Fibroblast of the aortic adventitia (primary cell): ENCODE measurements at regions not wholly inside any gene's neighbourhood (a gene's known extent, or its start where the extent isn't known, plus 50 kb on each side); places are given as distances from the start of the nearest gene placed in this dataset.

Experiments
- DNase-seq: peaks from one replicate; pipeline ENCODE4 v3.0.0-alpha.2; 2010; ENCODE audit warnings: low read depth
- H3K4me3 ChIP-seq: 2 replicates; pipeline ENCODE4 v1.5.1; 2011; ENCODE audit warnings: low read depth, mild to moderate bottlenecking, control low read depth, low read length, moderate library complexity
- TF ChIP-seq, protein P1 (sequence below): IDR thresholded peaks from 2 replicates; pipeline ENCODE4 v1.5.1; 2011; ENCODE audit warnings: mild to moderate bottlenecking, low read length, control low read depth, inconsistent platforms; ENCODE audit not compliant: insufficient read depth

DNA sequence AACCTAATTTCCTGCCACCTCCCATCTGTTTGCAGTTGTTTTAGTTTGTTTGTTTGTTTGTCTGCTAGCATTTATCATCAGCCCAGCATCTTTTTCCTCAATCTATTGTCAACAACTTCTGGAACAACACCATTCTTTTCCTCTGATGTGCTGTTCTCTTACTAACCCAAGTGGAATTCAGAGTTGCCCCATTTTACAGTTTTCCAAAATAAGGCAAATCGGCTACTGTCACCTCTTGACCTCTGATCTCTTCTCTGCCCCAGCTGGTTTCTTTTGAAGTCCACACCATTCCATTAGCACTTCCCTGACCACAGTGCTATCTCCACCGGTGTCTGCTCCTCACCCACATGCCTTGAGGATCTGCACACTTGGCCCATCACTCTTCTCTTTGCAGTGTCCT is 102.4 kb downstream of the EFNB2 start:
- DNase-seq = no peak
- no peak overlapping the region for H3K4me3 ChIP-seq
- TF ChIP-seq, protein P1, sequence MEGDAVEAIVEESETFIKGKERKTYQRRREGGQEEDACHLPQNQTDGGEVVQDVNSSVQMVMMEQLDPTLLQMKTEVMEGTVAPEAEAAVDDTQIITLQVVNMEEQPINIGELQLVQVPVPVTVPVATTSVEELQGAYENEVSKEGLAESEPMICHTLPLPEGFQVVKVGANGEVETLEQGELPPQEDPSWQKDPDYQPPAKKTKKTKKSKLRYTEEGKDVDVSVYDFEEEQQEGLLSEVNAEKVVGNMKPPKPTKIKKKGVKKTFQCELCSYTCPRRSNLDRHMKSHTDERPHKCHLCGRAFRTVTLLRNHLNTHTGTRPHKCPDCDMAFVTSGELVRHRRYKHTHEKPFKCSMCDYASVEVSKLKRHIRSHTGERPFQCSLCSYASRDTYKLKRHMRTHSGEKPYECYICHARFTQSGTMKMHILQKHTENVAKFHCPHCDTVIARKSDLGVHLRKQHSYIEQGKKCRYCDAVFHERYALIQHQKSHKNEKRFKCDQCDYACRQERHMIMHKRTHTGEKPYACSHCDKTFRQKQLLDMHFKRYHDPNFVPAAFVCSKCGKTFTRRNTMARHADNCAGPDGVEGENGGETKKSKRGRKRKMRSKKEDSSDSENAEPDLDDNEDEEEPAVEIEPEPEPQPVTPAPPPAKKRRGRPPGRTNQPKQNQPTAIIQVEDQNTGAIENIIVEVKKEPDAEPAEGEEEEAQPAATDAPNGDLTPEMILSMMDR = no peak

DNA sequence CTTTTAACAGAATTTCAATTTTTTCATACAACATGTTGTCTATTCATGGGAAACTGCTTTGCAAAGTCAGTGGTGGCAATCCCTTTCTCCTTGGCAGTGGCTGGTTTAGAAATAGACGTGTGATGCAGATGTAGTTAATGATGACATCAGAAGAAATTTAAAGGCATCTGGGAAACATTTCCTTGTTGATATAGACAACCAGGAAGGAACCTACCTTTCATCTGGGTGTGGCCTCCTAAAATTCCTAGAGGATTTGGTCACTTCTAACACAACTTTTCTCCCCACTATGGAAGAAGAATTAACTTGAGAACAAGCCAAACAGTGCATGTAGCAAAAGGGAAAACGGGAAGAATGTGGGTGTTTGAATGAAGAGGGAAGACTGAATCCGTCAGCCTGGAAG is 102.8 kb downstream of the EFNB2 start:
- TF ChIP-seq, protein P1 = no peak
- DNase-seq = peak; percentile 31
- no peak overlapping the region for H3K4me3 ChIP-seq

DNA sequence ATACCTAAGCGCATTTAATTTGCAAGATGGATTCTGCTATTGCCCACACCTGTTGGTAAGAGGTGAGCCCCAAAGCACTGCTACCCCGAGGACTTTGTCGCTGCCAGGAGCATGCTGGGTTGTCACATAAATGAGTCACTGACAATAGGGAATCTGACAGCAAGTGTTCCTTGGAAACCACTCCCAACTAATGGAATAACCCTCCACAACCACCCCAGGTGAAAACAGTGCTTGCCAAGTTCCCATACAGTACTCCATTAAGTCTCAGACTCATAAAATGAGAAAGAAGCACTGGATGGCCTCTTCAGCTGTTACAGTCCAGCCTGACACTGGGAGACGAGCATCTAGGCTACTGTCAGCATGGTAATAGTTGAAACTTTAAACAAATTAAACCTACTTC is 108.6 kb downstream of the EFNB2 start:
- TF ChIP-seq, protein P1 = no peak
- DNase-seq = no peak
- no peak overlapping the region for H3K4me3 ChIP-seq

DNA sequence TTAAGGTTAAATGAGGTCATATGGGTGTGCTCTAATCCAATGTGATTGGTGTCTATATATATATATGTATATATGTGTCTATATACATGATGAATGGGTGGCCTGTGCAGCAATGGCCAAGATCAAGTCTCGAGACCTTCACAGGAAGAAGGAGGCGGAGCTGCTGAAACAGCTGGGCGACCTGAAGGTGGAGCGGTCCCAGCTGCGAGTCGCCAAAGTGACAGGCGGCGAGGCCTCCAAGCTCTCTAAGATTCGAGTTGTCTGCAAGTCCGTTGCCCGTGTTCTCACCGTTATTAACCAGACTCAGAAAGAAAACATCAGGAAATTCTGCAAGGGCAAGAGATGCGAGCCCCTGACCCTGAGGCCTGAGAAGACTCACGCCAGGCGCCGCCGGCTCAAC is 109.8 kb downstream of the EFNB2 start:
- no peak overlapping the region for H3K4me3 ChIP-seq
- no peak for DNase-seq
- TF ChIP-seq, protein P1 = no peak

DNA sequence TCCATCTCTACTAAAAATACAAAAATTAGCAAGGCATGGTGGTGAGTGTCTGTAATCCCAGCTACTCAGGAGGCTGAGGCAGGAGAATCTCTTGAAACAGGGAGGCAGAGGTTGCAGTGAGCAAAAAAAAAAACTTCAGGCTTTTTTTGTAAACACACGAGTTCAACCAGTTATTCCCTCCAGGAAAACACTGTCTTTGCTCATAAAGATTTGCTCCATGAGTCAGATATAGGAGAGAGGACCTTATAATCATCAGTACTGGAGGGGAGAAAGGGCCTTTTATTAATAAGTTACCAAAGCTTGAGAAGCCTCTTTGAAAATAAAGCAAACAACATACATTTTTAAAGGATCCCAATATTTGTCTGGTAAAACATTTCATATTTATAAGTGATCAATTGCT is 110.7 kb downstream of the EFNB2 start:
- H3K4me3 ChIP-seq = no peak overlapping the region
- DNase-seq = no peak
- TF ChIP-seq, protein P1 = no peak

DNA sequence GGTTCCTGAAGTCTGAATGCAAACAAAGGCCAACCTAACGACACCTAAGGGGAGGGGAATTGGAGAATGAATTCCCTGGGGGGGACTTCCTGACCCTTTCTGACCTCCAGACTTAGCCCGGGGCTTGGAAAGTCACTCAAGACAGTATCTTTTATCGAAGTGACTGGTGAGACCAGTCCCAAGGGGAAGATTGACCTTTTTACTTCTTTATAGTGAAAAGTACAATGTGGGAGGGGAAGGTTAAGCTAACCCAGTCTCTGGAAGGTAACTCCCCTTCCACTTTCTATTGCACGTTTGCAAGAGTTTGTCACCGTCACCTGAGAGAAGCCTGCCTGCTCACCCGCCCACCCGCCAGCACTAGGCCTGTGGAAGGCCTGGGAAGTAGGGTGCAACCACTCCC is 111.9 kb downstream of the EFNB2 start:
- TF ChIP-seq, protein P1 = no peak
- no peak for DNase-seq
- H3K4me3 ChIP-seq = no peak overlapping the region

DNA sequence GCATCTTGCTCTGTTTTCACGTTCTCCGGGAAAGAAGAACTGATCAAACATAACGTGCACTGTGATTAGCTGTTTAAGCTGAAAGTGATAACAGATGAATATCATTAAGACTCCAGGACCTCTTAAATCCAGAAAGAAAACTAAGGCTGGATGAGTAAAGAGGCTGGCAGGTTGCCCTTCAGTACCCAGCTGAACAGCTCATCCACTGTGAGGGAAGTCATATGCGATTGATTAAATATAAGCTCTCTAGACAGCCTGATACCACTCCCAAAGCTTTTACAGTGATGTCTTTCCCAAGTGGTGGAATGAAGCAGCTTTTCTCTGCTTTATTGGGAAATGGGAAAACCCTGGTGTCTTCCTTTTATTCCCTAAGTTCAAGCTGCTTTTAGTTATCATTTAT is 116.9 kb downstream of the EFNB2 start:
- TF ChIP-seq, protein P1 = no peak
- no peak overlapping the region for H3K4me3 ChIP-seq
- DNase-seq = peak; percentile 68
